Peyer's patch (tissue), 4 donors: ENCODE measurements at regions not wholly inside any gene's neighbourhood (a gene's known extent, or its start where the extent isn't known, plus 50 kb on each side); places are given as distances from the start of the nearest gene placed in this dataset.

Experiments used
- POLR2A ChIP-seq, 2 donors: fragments of 450-650 bp; IDR thresholded peaks; one replicate each; pipeline ENCODE4 v1.5.1; 2017; ENCODE audit warnings: antibody characterized with exemption in 2 of 2, mild to moderate bottlenecking in 2 of 2, moderate library complexity in 2 of 2
- TF ChIP-seq, protein P1 (sequence below), 6 experiments: fragments of 450-650 bp in 4 of 6; fragments of 200-600 bp in 2 of 6; sonication (generic) in 1 of 6; IDR thresholded peaks; one replicate each; pipeline ENCODE4 v1.5.1; 2017 to 2019; ENCODE audit warnings: antibody characterized with exemption in 6 of 6, mild to moderate bottlenecking in 3 of 6, moderate library complexity in 1 of 6

DNA sequence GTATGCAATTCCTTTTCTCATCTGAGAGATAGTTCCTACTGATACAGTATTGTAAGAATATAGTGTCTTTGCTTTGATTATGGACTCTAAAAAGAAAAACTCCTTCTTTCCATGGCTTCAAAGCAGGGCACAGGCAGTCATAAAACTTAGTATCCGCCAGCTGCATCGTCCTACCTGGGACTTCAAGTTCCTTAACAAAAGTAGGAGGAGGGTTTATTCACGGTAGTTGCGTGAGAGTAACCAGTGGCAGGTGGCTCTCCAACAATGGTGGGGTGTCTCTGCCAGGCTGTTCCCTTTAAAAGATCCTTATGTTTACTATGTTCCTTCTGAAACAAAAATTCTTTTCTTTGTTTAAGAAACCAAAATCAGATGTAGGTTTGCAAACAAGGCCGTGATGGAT lies 173.5 kb upstream of the DMAC1 start:
- TF ChIP-seq, protein P1, sequence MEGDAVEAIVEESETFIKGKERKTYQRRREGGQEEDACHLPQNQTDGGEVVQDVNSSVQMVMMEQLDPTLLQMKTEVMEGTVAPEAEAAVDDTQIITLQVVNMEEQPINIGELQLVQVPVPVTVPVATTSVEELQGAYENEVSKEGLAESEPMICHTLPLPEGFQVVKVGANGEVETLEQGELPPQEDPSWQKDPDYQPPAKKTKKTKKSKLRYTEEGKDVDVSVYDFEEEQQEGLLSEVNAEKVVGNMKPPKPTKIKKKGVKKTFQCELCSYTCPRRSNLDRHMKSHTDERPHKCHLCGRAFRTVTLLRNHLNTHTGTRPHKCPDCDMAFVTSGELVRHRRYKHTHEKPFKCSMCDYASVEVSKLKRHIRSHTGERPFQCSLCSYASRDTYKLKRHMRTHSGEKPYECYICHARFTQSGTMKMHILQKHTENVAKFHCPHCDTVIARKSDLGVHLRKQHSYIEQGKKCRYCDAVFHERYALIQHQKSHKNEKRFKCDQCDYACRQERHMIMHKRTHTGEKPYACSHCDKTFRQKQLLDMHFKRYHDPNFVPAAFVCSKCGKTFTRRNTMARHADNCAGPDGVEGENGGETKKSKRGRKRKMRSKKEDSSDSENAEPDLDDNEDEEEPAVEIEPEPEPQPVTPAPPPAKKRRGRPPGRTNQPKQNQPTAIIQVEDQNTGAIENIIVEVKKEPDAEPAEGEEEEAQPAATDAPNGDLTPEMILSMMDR (IDR thresholded peaks at IDR 0.05) = no peak
- TF ChIP-seq POLR2A (IDR thresholded peaks at IDR 0.05) = no peak
